CD4-positive, alpha-beta T cell treated with Interleukin-10 for 1 hour (primary cell): ENCODE measurements at regions not wholly inside any gene's neighbourhood (a gene's known extent, or its start where the extent isn't known, plus 50 kb on each side); places are given as distances from the start of the nearest gene placed in this dataset.
A peak's percentile ranks its signal among the peaks of the same experiment; 100 is the strongest.

Experiments used
- DNase-seq: peaks from one replicate; pipeline ENCODE4 v3.0.0-alpha.2; 2020

GRCh38 chr17:34117811-34118210 lies 137.3 kb upstream of the CCL2 start:
- no peak for DNase-seq

- no peak for DNase-seq
These were observed 136.5 kb upstream of the CCL2 start for GRCh38 chr17:34118564-34118963.

GRCh38 chr17:34121311-34121710 lies 133.8 kb upstream of the CCL2 start:
- no peak for DNase-seq

GRCh38 chr17:34122515-34122914 lies 132.6 kb upstream of the CCL2 start:
- DNase-seq: no peak

- DNase-seq: no peak
These were observed 130.1 kb upstream of the CCL2 start for GRCh38 chr17:34125010-34125409.

- no peak for DNase-seq
These were observed 129.2 kb upstream of the CCL2 start for GRCh38 chr17:34125921-34126320.

GRCh38 chr17:34126496-34126895 lies 128.6 kb upstream of the CCL2 start:
- DNase-seq: no peak

- no peak for DNase-seq
These were observed 128.1 kb upstream of the CCL2 start for GRCh38 chr17:34126965-34127364.

- no peak for DNase-seq
These were observed 124.5 kb upstream of the CCL2 start for GRCh38 chr17:34130544-34130943.

- DNase-seq: no peak
These were observed 123.7 kb upstream of the CCL2 start for GRCh38 chr17:34131386-34131785.

GRCh38 chr17:34133350-34133749 lies 121.7 kb upstream of the CCL2 start:
- no peak for DNase-seq

- DNase-seq: no peak
These were observed 119.2 kb upstream of the CCL2 start for GRCh38 chr17:34135841-34136240.

GRCh38 chr17:34140006-34140405 lies 115.1 kb upstream of the CCL2 start:
- DNase-seq: no peak

- DNase-seq: no peak
These were observed 113.5 kb upstream of the CCL2 start for GRCh38 chr17:34141590-34141989.

GRCh38 chr17:34143430-34143829 lies 111.7 kb upstream of the CCL2 start:
- no peak for DNase-seq

- peak; percentile 42 for DNase-seq
These were observed 108.5 kb upstream of the CCL2 start for GRCh38 chr17:34146440-34147043.

- DNase-seq: no peak
These were observed 104.0 kb upstream of the CCL2 start for GRCh38 chr17:34151102-34151501.

GRCh38 chr17:34153991-34154390 lies 101.1 kb upstream of the CCL2 start:
- no peak for DNase-seq

GRCh38 chr17:34154961-34155730 lies 99.9 kb upstream of the CCL2 start:
- DNase-seq: no peak

- no peak for DNase-seq
These were observed 99.1 kb upstream of the CCL2 start for GRCh38 chr17:34155947-34156346.

GRCh38 chr17:34156401-34156740 lies 98.7 kb upstream of the CCL2 start:
- DNase-seq: no peak

- no peak for DNase-seq
These were observed 98.1 kb upstream of the CCL2 start for GRCh38 chr17:34156741-34157589.

- no peak for DNase-seq
These were observed 93.4 kb upstream of the CCL2 start for GRCh38 chr17:34161690-34162089.

- DNase-seq: no peak
These were observed 92.0 kb upstream of the CCL2 start for GRCh38 chr17:34163123-34163522.
